ENCODE measurements at regions not wholly inside any gene's neighbourhood (a gene's known extent, or its start where the extent isn't known, plus 50 kb on each side); places are given as distances from the start of the nearest gene placed in this dataset.

DNA sequence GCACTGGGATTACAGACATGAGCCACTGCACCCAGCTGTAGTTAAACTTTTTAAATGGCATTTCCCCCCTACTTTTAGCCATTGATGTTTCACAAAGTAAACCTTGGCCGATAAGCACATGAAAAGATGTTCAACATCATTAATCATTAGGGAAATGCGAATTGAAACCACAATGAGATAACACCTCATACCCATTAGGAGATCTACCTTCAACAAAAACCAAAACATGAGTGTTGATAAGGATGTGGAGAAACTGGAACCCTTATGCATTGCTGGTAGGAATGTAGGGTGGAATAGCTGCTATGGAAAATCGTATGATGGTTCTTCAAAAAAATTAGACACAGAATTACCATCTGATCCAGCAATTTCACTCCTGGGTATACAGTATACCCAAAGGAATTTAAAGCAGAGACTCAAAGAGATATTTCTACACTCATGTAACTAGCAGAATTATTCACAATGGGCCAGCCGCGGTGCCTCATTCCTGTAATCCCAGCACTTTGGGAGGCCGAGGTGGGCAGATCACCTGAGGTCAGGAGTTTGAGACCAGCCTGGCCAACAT, 286.5 kb upstream of the JARID2 start:
- no peaks in the 10 kb centered on the region for H3K9me3 ChIP-seq (ENCODE audit: control insufficient read depth, low read depth, low read length)
- no peak for TF ChIP-seq CTCF (conservative IDR thresholded peaks at IDR 0.05)
- no peak overlapping the region for H3K14ac ChIP-seq (ENCODE audit: insufficient read depth, low read length)
- H3K27ac Mint-ChIP-seq, result no peak overlapping the region; a peak in 1 of 7 replicates
- no peaks in the 10 kb centered on the region for H4K20me1 ChIP-seq (ENCODE audit: control insufficient read depth, insufficient read depth, insufficient read length)
- no peaks in the 10 kb centered on the region for H3K79me1 ChIP-seq (ENCODE audit: insufficient read depth, low read depth, low read length, poor library complexity, severe bottlenecking)
- H2BK12ac ChIP-seq (ENCODE audit: insufficient read length, low read depth, low read length), result no peak overlapping the region
- H3K4me1 ChIP-seq (ENCODE audit: insufficient read depth, low read length), result no peaks in the 10 kb centered on the region
- H3K79me2 ChIP-seq (ENCODE audit: insufficient read depth, low read length), result no peaks in the 10 kb centered on the region; the same call in 1 of the 2 replicates
- H3K23ac ChIP-seq (ENCODE audit: insufficient read length, low read depth, low read length), result no peak overlapping the region
- H2BK15ac ChIP-seq (ENCODE audit: low read depth, low read length), result no peak overlapping the region
- no peak overlapping the region for H3K27ac ChIP-seq (ENCODE audit: insufficient read length, low read depth, low read length)
- H2AK5ac ChIP-seq (ENCODE audit: insufficient read length, low read length), result no peak overlapping the region
- H3K4ac ChIP-seq (ENCODE audit: low read depth, low read length), result no peak overlapping the region
- no peaks in the 10 kb centered on the region for H3K23me2 ChIP-seq (ENCODE audit: insufficient read length, low read depth, low read length, poor library complexity, severe bottlenecking)
- H3K9me3 Mint-ChIP-seq, result peaks cover 3 to 6% of the 10 kb centered on the region in 2 experiments; a peak in 4 of 5 replicates
- no peak overlapping the region for H3T11ph ChIP-seq (ENCODE audit: low read length)
- H2BK120ac ChIP-seq (ENCODE audit: low read depth, low read length, poor library complexity, severe bottlenecking), result no peak overlapping the region
- no peak overlapping the region for H2BK5ac ChIP-seq (ENCODE audit: insufficient read length, low read length)
- no peak overlapping the region for H3K4me3 Mint-ChIP-seq
- H3K36me3 Mint-ChIP-seq (ENCODE audit: insufficient read depth in 1 of 3, low read depth in 3 of 3), result peaks cover 3 to 9% (median 5%) of the 10 kb centered on the region in 3 experiments; a peak in 5 of 7 replicates
- no peaks in the 10 kb centered on the region for H3K27me3 Mint-ChIP-seq (ENCODE audit: low read depth)
- no peak overlapping the region for H4K5ac ChIP-seq (ENCODE audit: insufficient read length, low read depth, low read length)
- no peaks in the 10 kb centered on the region for H3K27me3 ChIP-seq (ENCODE audit: insufficient read depth, low read length)
- H3K9ac ChIP-seq (ENCODE audit: extremely low read depth, insufficient read length, low read length), result no peak overlapping the region
- no peak overlapping the region for H3K4me2 ChIP-seq (ENCODE audit: insufficient read depth, insufficient read length, low read length)
- no peak for DNase-seq
- no peak overlapping the region for H4K8ac ChIP-seq (replicated peaks; ENCODE audit: insufficient read length, low read depth, low read length)
- no CpG with 5 or more reads among the region's 6 CpGs for WGBS (ENCODE audit: extremely low coverage, insufficient read length, low lambda C conversion rate)
- no peak overlapping the region for H3K56ac ChIP-seq (ENCODE audit: insufficient read length, low read depth, low read length)
- peaks cover under 1% of the 10 kb centered on the region in 2 experiments for H3K4me1 Mint-ChIP-seq
- no peak overlapping the region for H3K18ac ChIP-seq (ENCODE audit: insufficient read length, low read depth, low read length)
- no peak overlapping the region for H4K91ac ChIP-seq (ENCODE audit: insufficient read length, low read depth, low read length)
- no peak overlapping the region for H2AFZ ChIP-seq (ENCODE audit: low read length)
- H2BK20ac ChIP-seq (ENCODE audit: low read depth, low read length, poor library complexity, severe bottlenecking), result no peak overlapping the region
